RWPE2 (cell line): ENCODE measurements at regions not wholly inside any gene's neighbourhood (a gene's known extent, or its start where the extent isn't known, plus 50 kb on each side); places are given as distances from the start of the nearest gene placed in this dataset.

Experiments
- ATAC-seq: fragments of 200-7000 bp; cut with Tn5 transposase; 3 replicates; pipeline ENCODE4 v1.9.1; 2021; ENCODE audit warnings: low read depth
- DNase-seq: peaks from one replicate; pipeline ENCODE4 v3.0.0-alpha.2; 2020; ENCODE audit warnings: low spot score
- H3K27ac ChIP-seq: fragments of 450-650 bp; 2 replicates; pipeline ENCODE4 v1.5.1; 2017; ENCODE audit warnings: mild to moderate bottlenecking; ENCODE audit not compliant: poor library complexity, severe bottlenecking
- H3K27me3 ChIP-seq: fragments of 250-450 bp; sonication (Bioruptor Pico); 2 replicates; pipeline ENCODE4 v1.5.1; 2021; ENCODE audit warnings: mild to moderate bottlenecking, moderate library complexity; ENCODE audit not compliant: insufficient read depth, poor library complexity, severe bottlenecking
- H3K36me3 ChIP-seq: fragments of 250-450 bp; sonication (Bioruptor Pico); 2 replicates; pipeline ENCODE4 v1.5.1; 2020; ENCODE audit warnings: low read depth, mild to moderate bottlenecking, moderate library complexity
- H3K4me1 ChIP-seq: fragments of 250-450 bp; sonication (Bioruptor Pico); 2 replicates; pipeline ENCODE4 v1.5.1; 2021; ENCODE audit warnings: mild to moderate bottlenecking, moderate library complexity; ENCODE audit not compliant: insufficient read depth, poor library complexity, severe bottlenecking
- H3K4me3 ChIP-seq: fragments of 250-450 bp; sonication (Bioruptor Pico); 2 replicates; pipeline ENCODE4 v1.5.1; 2021; ENCODE audit warnings: mild to moderate bottlenecking, moderate library complexity; ENCODE audit not compliant: severe bottlenecking
- H3K9me3 ChIP-seq: fragments of 250-450 bp; sonication (Bioruptor Pico); 2 replicates; pipeline ENCODE4 v1.5.1; 2021; ENCODE audit warnings: mild to moderate bottlenecking, moderate library complexity; ENCODE audit not compliant: severe bottlenecking
- CTCF ChIP-seq: fragments of 450-650 bp; IDR thresholded peaks from one replicate; pipeline ENCODE4 v1.5.1; 2017; ENCODE audit warnings: mild to moderate bottlenecking, moderate library complexity; ENCODE audit not compliant: poor library complexity, severe bottlenecking

GRCh38 chr11:44382656-44383240 is 72.8 kb upstream of the ALX4 start:
- no peaks in the 10 kb centered on the region for H3K9me3 ChIP-seq
- H3K27ac ChIP-seq = no peak overlapping the region
- H3K27me3 ChIP-seq = peaks cover 18% of the 10 kb centered on the region
- no peak overlapping the region for H3K4me3 ChIP-seq
- no peaks in the 10 kb centered on the region for H3K4me1 ChIP-seq
- TF ChIP-seq CTCF = no peak
- H3K36me3 ChIP-seq = no peaks in the 10 kb centered on the region
- ATAC-seq = no peak
- no peak for DNase-seq

GRCh38 chr11:44383246-44383645 is 73.3 kb upstream of the ALX4 start:
- DNase-seq (no peak), ATAC-seq (no peak)
- H3K27me3 ChIP-seq = peaks cover 18% of the 10 kb centered on the region
- no peaks in the 10 kb centered on the region for H3K9me3 ChIP-seq
- H3K4me3 ChIP-seq = no peak overlapping the region
- TF ChIP-seq CTCF = no peak
- H3K27ac ChIP-seq = no peak overlapping the region
- no peaks in the 10 kb centered on the region for H3K4me1 ChIP-seq
- H3K36me3 ChIP-seq = no peaks in the 10 kb centered on the region

GRCh38 chr11:44387415-44387814 is 77.5 kb upstream of the ALX4 start:
- Histone ChIP-seq H3K9me3 (no peaks in the 10 kb centered on the region), H3K36me3 (no peaks in the 10 kb centered on the region), H3K4me1 (no peaks in the 10 kb centered on the region), H3K27ac (no peak overlapping the region), H3K4me3 (no peak overlapping the region), H3K27me3 (peaks cover 15% of the 10 kb centered on the region)
- ATAC-seq (no peak), DNase-seq (no peak)
- no peak for TF ChIP-seq CTCF

GRCh38 chr11:44387825-44388224 is 77.9 kb upstream of the ALX4 start:
- DNase-seq (no peak), ATAC-seq (no peak)

More at GRCh38 chr11:44387825-44388224, 77.9 kb upstream of the ALX4 start:
- peaks cover 10% of the 10 kb centered on the region for H3K27me3 ChIP-seq
- no peaks in the 10 kb centered on the region for H3K36me3 ChIP-seq
- H3K4me3 ChIP-seq = no peak overlapping the region
- H3K9me3 ChIP-seq = no peaks in the 10 kb centered on the region
- H3K27ac ChIP-seq = no peak overlapping the region
- H3K4me1 ChIP-seq = no peaks in the 10 kb centered on the region
- no peak for TF ChIP-seq CTCF
